HG02885 (cell line): ENCODE measurements at regions not wholly inside any gene's neighbourhood (a gene's known extent, or its start where the extent isn't known, plus 50 kb on each side); places are given as distances from the start of the nearest gene placed in this dataset.
"Not testable (repeated sequence)": the region's sequence is repeated elsewhere in the genome, so short reads cannot be mapped to it uniquely, and the experiment has no call there.

ENCODE experiments used
- ATAC-seq: cut with Tn5 transposase; IDR thresholded peaks from one replicate; pipeline ENCODE4 v1.9.1; 2021; ENCODE audit warnings: mild to moderate bottlenecking; ENCODE audit not compliant: unreplicated experiment, poor library complexity

DNA sequence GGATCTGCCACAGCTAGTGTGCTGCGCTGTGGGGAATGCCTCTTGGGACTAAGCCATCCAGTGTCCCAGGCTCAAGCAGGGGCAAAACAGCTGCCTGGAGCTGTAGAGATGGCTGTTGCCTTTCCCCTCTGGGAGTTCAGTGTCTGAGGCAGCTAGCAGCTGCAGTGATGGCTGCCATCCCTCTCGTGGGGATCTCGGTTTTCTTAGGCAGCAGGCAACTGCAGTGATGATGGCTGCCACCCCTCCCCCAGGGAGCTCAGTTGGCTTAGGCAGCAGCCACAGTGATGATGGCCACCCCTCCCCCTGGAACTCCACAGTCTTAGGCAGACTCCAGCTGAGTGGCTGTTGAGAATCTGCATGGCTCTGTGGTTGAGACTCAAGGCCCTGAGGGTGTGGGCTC, 1389.2 kb upstream of the NUDT12 start:
- ATAC-seq, result no peak

- ATAC-seq, result no peak
These were observed 1384.5 kb upstream of the NUDT12 start for GRCh38 chr5:104947076-104947475.

DNA sequence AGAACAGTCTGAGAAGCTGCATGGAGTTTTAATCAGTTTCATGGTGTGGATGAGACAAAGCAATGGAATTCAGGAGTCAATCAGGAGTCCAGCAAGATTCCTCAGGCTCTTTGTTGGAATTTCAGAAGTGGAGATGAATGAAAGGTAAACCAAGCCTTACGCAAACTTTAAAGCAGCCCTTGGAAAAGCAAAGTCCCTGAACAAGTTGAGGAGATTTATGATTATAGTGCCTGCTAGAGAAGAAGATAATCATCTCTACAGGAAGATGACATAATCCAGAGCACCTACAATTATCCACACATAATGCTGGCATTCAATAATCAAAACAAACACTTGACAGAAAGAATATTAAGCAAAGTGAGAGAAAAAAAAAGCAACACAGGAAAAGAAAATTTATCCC, 1380.1 kb upstream of the NUDT12 start:
- no peak for ATAC-seq

GRCh38 chr5:104941030-104941645, 1378.5 kb upstream of the NUDT12 start:
- ATAC-seq, result no peak

DNA sequence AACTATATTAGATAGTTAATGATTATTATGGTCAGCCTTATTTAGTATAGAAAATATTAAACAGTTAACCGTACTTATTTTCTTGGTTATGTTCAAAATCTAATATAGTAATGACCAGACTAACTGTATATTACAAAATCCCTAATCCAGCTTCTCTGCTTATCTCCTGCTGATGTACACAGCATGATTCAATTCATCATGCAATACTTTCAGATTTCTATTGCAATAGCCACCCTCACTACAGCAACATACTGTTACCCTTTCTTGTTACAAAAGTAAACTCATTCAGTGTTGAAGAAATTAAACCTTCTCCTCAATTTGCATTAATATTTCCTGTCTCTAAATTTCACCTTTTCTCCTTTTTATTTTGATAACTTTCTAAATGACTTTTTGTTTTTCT, 1375.0 kb upstream of the NUDT12 start:
- no peak for ATAC-seq

- no peak for ATAC-seq
These were observed 1369.8 kb upstream of the NUDT12 start for GRCh38 chr5:104932431-104932830.

DNA sequence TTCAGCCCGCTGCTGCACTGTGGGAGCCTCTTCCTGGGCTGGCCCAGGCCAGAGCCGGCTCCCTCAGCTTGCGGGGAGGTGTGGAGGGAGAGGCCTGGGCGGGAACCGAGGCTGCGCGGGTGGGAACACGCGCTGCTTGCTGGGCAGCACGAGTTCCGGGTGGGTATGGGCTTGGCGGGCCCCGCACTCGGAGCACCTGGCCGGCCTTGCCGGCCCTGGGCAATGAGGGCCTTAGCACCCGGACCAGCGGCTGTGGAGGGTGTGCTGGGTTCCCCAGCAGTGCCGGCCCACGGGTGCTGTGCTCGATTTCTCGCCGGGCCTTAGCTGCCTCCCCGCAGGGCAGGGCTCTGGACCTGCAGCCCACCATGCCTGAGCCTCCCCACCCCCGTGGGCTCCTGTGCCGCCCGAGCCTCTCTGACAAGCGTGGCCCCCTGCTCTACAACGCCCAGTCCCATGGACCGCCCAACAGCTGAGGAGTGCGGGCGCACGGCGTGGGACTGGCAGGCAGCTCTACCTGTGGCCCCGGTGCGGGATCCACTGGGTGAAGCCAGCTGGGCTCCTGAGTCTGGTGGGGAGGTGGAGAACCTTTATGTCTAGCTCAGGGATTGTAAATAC, 1366.4 kb upstream of the NUDT12 start:
- ATAC-seq, result no peak

DNA sequence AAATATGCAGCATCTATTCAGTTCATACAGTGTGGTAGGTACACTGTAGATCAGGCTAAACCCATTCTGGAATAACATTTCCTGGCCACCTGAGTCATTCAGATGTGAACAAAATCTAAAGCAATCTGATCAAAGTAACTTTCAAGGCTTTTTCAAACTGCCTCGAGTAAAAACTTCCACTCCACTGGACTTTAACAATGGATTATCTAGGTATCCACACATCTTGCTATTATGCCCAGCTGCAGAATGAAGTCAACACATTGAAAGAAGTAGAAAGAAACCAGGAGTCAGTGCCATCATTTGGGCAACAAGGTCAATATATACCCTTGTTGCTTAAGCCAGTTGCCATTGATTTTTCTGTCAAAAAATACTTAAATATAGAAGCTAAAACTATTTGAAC, 1352.6 kb upstream of the NUDT12 start:
- ATAC-seq, result no peak

- ATAC-seq, result no peak
These were observed 1352.0 kb upstream of the NUDT12 start for GRCh38 chr5:104914536-104915070.

GRCh38 chr5:104913841-104914281, 1351.3 kb upstream of the NUDT12 start:
- no peak for ATAC-seq

DNA sequence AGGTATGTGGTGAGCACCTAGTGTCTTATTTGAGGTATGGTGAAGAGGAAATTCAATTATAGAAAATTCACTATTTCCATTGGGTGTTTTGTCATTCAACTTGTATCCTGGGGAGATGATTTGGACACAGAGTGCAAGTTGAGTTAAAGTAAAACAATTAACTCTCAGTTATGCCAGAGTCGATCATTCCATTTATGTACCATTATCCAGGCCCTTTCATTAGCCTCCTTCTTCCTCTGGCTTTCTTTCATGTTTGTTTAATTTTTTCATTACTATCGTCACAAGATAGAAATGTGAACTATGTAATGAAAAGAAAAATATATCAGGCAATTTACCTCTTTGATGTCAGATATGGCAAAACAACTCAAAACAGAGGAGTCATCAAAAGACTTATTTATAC, 1347.2 kb upstream of the NUDT12 start:
- ATAC-seq, result no peak

- ATAC-seq, result no peak
These were observed 1342.0 kb upstream of the NUDT12 start for GRCh38 chr5:104904561-104904960.

DNA sequence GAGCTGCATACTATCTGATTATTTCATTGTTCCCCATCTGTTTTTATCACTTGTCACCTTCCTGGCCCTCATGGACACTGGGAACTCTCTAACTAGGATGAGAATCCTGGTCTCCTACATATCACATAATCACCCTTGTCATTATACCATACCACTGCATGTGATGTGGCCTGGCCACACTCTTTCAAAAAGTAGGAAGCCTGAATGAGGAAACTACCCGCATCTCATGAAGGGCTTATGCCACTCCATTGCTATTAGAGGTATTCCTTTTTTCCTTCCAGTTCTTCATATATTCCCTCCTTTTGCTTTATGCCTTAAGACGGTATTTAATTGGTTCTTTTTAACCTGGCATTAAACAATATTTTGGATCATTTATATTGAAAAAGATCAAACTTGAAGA, 1341.4 kb upstream of the NUDT12 start:
- ATAC-seq, result no peak

GRCh38 chr5:104891596-104891995, 1329.0 kb upstream of the NUDT12 start:
- ATAC-seq, result no peak

DNA sequence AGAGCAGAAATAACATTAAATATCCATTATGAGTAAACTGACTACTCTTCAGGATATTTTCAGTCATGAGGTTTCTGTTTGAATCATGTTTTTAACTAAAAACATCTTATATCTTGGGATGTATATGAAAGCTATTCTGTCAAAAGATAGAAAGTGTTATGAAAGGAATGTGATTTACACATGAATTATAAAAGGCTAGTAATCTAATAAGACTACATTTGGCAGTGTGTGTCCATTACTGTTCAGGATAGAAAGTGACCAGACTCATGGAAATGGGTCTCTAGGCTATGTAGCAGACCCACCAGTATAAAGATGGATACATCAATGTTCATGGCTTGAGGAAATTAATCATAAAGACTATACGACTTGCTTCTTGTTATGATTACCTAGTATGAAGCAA, 1328.2 kb upstream of the NUDT12 start:
- ATAC-seq, result no peak

GRCh38 chr5:104859437-104859836, 1296.8 kb upstream of the NUDT12 start:
- no peak for ATAC-seq

DNA sequence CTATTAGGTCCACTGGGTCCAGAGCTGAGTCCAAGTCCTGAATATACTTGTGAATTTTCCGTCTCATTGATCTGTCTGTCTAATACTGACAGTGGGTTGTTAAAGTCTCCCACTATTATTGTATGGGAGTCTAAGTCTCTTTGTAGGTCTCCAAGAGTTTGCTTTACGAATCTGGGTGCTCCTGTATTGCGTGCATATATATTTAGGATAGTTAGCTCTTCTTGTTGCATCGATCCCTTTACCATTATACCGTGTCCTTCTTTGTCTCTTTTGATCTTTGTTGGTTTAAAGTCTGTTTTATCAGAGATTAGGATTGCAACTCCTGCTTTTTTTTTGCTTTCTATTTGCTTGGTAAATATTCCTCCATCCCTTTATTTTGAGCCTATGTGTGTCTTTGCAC, 1289.5 kb upstream of the NUDT12 start:
- ATAC-seq, result not testable (repeated sequence)

DNA sequence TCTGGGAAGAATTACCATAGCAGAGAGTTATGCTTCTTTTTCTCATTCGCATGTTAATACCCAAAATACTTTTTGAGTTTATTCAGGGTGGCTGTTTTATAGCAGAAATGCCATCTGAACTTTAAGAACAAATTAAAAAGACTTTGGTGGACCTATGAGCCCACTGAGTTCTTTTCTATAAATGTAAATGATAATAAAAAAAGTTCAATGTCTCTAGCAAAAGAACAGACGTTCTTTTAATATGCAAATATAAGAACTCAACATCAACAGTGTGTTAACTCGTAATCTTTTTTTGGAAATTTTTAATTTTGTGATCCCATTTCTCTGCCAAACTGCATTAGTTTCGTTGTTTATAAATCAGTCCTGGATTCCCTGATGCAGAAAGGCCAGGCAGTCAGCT, 1283.0 kb upstream of the NUDT12 start:
- no peak for ATAC-seq

GRCh38 chr5:104843822-104844221, 1281.2 kb upstream of the NUDT12 start:
- ATAC-seq, result no peak

DNA sequence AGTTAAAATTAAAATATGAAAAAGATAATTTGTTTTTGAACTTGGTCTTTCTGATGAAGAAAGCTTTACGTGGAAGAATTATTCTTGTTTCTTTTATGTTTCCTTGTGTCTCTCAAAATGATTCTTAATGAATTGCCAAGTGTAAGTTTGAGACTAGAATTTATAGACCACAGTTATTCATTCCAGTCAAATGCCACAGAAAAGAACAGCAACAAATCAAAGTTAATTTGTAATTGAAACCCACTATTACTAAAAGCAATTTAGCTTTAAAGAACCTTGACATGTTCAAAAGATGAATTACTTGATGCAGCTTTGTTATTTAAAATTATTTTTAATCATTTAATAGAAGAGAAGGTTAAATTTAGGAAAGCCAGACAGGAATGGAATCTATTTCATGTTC, 1277.7 kb upstream of the NUDT12 start:
- ATAC-seq, result no peak

- ATAC-seq, result not testable (repeated sequence)
These were observed 1268.9 kb upstream of the NUDT12 start for GRCh38 chr5:104831515-104831914.

DNA sequence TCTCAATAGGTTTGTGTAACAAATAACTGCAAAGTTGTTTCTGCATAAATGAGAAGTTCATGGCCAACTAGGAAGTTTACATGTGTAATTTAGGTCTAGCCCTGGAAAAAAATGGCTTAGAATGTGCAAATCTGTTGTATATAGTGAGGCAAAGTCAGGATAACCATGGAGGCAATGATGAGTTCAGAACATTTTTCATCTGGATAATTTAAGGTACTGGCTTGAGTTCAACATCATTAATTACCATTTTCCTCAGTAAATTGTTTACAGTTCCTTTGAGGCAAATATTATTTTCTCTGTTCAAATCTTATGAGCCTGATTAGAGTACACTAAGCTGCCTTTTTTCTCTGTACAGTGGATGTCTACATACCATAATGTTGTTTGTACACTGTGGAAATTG, 1259.0 kb upstream of the NUDT12 start:
- no peak for ATAC-seq
